ENCODE measurements at regions not wholly inside any gene's neighbourhood (a gene's known extent, or its start where the extent isn't known, plus 50 kb on each side); places are given as distances from the start of the nearest gene placed in this dataset.

DNA sequence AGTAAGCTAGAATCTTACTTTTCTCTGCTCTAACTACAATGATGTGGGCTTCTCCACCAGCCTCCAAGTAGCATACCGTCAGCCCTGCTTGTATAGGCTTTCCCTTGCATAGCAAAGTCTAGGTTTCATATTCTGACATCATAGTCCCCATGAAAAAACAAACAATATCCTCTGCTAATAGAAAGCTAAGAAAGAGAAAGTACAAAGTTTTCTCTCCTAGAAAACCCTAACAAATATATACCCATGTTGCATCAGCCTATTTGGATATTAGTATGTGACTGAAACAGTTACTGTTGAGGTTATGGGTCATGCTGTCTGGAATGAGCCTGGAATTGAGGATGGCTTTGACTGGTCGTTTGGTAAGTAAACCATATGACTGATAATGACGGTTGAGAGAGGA is 1696.0 kb downstream of the MAT2B start:
- no peak for DNase-seq (ENCODE audit: low read depth)

DNA sequence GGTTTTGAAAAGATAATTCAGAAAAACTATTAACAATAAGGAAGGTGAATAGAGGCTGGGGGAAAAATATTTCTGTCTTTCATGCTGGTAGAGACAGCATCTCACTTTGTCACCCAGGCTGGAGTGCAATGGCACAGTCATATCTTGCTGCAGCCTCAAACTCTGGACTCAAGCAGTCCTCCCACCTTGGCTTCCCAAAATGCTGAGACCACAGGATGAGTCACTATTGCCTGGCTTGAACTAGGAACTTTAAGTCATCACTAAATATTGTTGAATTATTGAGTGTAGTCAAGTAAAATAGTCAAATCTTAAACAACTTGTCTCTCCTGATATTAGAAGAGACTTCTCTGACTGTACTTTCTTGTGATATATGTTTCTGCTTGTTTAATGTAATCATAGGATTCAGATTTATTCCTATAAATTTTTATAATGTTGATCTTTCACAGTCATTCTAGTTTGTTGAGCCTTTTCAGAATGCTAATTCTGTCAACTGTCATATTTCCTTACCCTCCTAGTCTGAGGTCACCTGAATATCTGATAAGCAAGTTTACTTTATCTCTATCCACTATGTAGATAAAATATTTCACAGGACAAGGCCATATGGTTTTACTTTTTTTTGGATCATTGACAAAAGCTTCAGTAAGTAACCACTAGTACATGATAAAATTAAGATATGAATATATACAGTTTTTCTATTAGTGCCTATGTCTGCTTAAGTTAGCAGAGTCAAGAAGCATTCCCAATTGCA is 1696.5 kb downstream of the MAT2B start:
- DNase-seq (ENCODE audit: low read depth), result no peak

DNA sequence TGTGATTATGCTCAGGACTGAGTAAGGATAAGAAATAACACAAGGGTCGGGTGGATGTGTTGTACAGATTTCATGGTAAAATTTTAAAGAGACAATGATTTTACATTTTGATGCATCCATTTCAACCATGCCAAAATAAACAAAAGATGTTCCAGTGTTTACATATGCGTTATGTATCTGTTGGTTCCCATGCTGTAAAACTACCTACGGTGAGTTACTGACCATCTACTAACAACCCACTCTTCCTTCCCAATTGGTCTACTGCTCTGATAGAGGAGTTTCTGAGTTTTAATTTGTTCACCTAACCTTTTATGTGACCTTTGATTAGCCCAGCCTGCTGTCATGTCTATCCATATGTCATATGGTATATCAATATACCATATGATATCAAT is 1697.1 kb downstream of the MAT2B start:
- no peak for DNase-seq (ENCODE audit: low read depth)

DNA sequence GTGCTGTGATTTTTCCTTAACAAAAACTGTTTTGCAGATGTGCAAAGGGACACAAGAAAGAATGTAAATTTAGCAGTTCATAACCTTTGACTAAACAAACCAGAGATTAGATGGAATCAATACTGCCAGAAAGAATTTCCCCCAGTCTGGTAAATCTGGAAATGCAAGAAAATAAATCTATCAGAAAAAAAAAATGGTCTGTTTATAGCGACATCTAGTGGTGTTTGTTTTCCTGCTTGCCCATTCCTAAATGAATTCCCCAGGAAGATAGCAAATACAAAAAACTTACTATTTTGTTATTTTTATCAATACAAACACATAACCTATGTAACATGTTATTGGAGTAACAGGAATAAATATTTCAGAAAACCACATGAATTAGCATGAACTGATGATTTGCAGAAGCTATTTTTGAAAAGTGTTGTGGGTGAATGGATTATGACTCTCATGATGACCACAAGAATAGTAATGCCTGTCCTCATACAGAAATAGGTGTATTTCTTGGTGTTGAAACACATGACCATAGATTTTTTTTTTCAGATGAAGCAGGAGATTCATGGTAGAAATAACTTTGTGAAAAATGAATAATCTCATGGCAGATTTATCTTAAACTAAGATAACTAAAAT is 1703.8 kb downstream of the MAT2B start:
- DNase-seq (ENCODE audit: low read depth), result peak; percentile 2

DNA sequence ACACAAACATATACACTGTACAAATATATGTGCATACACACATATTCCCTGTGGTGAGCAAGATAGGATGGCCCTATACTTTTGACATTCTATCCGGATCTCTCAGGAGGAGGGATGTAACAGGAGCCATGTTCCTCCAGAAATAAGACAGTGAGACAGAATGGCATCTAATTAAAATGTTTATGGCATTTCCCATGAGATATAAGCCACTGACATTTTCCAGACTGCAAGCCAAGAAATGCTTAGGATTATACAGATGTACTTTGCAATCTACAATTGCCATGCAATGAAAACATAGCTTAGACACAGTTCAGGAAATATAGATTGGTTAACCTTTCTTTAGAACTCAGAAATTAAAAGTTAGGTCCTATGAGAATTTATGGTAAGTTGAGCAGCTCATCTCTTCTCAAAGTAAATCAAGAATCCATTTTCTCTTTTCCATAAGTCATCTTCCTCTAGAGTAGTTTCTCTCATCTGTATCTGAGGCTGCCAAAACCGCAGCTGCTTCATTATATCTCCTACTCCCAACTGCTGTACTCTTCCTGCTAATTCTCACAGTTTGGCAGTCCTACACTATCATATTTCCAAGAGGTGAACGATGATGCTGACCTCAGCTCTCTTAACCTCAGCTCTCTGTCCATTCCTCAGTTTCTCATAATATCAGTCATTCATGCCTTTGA is 1719.1 kb downstream of the MAT2B start:
- no peak for DNase-seq (ENCODE audit: low read depth)

DNA sequence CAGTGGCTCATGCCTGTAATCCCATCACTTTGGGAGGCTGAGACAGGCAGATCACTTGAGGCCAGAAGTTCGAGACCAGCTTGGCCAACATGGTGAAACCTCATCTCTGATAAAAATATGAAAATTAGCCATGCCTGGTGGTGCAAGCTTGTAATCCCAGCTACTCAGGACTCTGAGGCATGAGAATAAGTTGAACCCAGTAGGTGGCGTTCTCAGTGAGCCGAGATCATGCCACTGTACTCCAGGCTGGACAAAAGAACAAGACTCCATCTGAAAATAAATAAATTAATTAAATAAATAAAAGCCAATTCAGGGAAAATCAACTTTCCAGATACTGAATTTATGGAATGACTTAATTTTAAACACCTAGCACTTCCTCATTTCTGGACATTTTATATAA is 1722.1 kb downstream of the MAT2B start:
- no peak for DNase-seq (ENCODE audit: low read depth)

DNA sequence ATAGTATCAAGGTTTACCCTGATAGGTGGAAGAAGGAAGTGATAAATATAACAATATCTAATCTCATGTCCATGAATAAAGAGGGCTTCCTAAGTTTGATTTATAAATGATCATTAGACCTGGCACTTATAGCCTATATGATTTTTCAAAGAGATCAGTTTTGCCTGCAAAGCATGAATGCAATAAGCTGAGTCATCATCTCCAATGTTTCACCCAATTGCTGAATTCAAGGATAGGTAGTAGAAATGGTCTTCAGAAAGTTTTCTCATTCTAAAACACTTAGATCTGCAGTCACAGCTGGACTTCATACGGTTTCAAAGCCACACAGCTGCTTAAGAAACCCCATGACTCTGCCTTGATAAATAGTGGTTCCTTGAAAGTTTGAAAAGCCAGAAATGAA is 1722.8 kb downstream of the MAT2B start:
- DNase-seq (ENCODE audit: low read depth), result no peak

DNA sequence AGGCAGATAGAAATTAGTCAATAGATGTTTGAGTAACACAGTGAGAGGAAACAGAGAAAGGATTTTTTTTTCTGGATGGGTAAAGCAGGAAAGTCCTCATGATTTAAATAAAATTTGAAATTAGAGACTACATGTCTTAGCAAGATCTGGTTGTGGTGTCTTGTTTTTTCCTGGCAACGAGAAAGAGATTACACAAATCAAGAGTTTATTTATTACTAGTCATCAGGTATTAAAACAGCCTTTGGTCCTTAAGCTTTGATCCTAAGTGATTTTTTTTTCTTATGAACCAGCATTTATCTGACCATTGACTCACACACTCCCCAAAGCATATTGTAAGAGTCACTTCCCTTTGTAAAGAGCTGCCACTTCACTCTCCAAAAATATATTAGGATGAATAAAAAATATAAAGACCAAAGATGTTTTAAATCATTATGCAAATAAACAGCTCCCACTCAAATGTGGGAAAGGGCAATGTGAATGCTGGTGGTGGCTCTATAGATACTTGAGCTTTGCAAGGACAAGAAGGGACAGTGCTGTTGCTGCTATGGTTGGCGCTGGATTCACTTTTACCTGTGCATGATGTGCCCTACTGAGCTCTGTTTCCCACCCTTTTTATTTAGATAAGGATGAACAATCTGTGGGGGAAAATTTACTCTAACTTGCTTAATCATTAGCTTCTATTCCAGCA is 1726.5 kb downstream of the MAT2B start:
- DNase-seq (ENCODE audit: low read depth), result no peak

DNA sequence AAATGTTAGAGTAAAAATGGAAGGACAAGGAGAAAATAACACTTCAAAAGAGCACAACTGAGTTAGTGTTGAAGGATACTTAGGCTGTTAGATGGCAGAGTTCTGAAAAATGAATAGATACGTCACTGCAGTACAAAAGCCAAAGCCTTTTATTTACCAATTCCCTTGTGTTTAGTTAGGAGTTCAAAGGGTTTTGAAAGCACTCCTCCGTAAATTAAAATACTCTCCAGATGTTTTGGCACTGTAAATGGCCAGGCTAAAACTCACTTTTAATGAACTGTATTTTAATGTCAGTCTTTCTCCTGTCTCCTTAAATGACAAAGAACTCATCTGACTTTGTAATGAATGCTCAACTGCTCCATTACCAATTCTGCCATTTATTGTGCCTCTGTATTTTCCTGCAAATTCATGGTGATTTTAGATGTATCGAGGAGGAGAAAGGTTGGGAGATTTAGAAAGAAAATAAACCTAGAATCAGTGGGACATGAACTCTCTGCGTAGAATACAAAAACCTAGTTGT is 1727.2 kb downstream of the MAT2B start:
- no peak for DNase-seq (ENCODE audit: low read depth)

DNA sequence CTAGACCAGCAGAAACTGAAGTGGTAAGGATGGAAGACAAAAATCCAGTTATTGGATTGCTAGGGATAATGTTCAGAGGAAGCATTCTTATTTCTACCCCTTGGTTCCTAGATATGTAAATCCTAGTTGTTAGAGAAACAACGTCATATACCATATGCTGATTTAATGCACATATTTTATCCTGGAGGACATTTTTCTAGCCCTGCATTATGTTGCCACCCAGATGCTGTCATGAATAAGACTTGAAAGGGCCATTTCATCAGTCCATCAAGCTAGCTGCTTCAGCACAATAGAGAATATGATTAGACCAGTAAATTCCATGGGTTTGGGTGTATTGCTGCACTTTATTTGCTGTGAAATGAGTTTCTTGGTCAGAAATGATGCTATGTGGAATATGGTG is 1736.4 kb downstream of the MAT2B start:
- no peak for DNase-seq (ENCODE audit: low read depth)

DNA sequence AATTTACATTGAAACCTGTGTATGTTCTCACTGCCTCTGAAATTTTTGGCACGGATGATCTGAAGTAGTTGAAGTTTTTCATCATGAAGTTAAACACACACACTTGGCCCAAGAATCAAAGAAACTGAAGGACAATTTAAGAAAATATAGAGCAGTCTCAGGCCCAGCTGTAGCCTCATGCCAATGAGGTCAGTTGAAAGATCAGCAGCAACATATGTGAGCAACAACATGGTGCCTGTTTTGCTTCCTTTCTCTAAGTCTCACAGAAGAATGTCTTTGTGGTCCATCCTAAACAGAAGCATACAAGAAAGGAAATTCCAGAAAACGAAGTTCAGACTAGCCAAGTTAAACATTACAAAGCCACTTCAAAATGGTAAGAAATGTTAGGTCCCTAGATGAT is 1737.2 kb downstream of the MAT2B start:
- no peak for DNase-seq (ENCODE audit: low read depth)

DNA sequence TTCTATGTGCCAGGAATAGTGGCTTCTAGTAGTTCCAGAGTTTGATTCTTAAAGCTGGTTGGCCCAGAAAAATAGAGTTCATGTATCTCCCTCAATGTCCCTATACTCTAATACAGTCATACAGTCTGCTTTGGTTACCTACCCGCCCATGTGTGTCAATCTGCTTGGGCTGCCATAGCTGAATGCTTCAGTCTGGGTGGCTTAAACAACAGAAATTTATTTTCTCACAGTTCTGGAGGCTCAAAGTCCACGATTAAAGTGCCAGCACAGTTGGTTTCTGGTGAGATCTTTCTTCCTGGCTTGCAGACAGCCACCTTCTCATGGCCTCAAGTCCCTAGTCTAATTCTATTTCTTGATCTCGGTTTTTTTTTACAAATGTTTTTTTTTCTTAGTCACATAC is 1739.0 kb downstream of the MAT2B start:
- no peak for DNase-seq (ENCODE audit: low read depth)

DNA sequence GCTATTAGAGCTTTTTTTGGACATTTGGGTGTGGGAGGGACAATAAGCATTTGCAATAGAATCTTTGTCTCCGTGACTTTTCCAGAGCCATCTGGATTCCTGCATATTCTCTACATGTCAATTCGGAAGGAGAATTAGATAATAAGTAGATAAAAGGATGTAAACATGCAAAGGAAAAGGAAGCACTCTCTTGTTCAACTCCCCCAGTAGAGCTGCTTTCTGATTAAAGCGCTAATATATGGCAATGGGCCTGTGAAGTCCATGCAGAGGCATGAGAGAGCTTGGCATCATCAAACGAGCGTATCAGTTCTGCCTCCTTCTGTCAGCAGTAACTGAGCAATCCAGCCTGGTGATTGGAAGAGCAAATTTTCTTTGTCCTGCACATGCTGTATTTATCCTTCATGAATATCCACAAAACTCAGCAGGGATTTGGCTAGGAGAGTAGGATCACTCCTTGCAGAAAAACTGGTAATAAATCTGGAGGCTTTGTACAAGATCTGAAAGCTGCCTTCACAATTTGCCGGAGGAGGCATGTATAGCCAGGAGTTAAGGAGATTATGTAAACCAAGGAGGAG is 1752.9 kb downstream of the MAT2B start:
- DNase-seq (ENCODE audit: low read depth), result no peak

DNA sequence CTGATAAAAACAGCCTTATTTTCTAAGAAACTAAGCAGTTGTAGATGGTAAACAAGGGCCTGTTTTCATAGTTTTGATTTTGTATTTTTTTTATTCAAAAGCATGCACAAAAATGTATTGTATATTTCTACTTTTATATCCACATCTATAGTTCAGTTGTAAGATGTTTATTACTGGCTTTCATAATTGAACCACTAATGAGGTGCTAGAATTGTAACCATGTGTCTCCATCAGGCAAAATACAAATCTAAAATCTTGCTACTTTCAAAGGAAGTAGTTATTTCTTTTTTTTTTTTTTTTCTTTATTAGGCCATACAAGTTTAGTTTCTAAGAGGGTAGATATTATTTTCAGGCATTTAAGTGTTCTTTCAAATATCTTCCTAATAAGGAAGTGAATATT is 1755.0 kb downstream of the MAT2B start:
- DNase-seq (ENCODE audit: low read depth), result no peak

DNA sequence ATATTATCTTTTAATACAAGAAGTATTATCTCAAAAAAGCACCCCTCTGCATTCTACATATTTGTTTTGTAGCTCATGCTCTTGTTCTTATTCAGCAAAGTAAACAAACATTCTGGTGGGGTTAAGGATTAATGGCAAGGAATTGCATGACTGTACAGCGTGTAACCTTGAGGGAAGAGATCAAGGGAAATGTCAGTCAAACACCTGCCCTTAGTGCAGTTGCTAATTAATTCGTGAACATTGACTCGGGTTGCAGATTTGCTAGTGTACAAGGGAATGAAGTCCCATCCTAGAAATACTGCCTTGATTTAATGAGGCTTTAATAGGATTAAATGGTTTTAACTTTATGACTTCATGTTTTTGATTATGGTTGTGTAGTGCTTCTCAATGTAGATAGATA is 1758.1 kb downstream of the MAT2B start:
- DNase-seq (ENCODE audit: low read depth), result no peak

DNA sequence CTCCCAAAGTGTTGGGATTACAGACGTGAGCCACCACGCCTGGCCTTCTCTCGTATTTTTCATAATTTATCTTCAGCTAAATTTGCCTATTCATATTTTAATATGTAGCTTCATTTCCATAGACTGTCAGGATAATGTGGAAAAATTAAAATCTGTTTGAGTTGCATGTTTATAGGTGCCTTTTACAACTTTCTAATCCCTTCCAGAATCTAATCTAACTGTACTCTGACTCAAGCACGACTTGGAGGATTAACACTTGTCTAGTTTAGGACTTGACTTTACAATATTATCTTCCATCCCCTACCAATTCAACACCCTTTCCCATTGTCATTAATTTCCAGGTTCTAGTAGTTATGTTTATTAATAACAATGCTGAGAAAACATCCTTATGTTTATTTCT is 1761.5 kb downstream of the MAT2B start:
- no peak for DNase-seq (ENCODE audit: low read depth)

DNA sequence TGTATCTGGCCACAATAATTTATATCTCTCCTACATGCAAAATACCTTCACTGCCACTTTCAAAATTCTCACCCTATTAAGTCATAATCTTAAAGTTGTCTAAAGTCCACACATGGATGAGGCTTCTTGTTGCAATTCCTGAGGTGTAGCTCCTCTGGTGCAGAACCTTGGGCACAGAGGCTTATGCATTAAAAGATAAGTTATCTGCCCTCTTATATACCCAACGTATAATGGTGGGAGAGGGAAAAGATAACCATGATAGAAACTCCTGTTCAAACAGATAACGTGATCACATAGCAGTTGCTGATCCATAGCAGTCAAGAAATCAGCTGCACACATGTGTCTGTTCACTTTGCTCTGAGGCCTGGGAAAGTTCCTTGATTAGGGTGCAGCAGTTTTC is 1767.0 kb downstream of the MAT2B start:
- no peak for DNase-seq (ENCODE audit: low read depth)

DNA sequence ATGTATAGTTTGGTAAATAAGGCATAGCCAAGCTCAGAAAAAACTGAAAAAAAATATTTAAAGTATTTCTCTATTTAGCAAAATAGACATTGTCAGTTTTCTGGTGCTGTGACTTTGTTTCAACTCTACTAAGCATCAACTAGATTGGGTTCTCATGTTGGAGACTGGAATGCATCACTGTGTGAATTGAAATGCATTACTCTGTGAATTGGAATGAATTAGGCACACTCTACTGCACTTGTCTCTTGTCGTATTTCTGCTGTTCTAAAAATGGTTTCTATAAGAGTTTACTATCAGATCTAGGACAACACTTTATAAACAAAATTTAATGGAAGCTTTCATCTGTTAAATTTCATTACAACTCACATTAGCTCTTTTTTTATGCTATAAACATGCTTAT is 1772.2 kb downstream of the MAT2B start:
- DNase-seq (ENCODE audit: low read depth), result no peak

DNA sequence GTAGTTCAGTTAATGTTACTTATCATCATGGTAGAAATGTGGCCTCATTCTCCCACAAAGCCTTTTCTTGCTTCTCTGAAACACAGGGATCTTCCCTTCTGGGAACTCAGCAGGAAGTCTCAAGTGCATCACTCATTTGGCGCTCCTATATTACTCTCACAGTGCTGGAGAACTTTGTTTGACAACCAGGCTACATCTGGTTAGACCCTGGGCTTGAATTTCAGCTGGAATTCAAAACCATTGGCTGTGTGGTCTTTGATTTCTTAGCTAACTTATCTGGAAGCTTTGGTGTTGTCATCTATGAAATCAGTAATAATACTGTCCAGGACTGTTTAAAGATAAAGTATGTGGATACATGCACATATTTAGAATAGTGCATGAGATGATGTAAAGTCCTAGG is 1777.1 kb downstream of the MAT2B start:
- no peak for DNase-seq (ENCODE audit: low read depth)

DNA sequence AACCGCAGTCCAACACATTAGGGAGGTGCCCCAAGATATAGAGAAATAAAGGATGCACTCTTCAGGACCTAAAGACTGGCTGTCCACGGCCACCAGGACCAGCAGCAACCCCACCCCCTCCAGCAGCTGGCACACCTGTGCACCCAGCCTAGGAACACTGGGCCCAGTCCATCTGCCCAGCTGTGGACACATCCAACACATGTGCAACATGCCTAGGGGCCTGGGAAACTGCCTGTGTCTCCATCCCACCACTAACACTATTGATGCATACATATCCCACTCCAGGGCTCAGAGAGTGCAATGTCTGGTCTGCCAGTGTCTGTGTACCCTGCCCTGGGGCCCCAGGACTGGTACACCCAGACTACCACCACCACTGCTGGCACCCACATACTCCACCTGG is 1781.3 kb downstream of the MAT2B start:
- no peak for DNase-seq (ENCODE audit: low read depth)

DNA sequence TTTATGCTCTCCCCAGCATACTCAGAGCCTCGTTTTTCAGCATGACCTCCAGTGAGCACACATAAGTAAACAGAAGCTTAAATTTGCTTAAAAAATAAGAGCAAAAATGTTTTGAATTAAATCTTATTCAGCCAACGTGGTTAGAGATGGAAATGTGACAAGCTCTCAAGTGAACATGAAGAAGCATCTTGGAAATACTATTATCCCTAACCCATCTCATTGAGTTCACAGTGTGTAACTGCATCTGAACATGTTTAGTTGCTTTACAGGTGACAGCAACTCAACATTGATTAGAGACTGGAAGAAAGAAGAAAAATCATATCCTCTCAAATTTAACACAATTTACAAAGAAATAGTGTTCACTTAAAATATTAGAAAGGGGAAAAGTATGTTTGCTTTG is 1785.1 kb downstream of the MAT2B start:
- no peak for DNase-seq (ENCODE audit: low read depth)

DNA sequence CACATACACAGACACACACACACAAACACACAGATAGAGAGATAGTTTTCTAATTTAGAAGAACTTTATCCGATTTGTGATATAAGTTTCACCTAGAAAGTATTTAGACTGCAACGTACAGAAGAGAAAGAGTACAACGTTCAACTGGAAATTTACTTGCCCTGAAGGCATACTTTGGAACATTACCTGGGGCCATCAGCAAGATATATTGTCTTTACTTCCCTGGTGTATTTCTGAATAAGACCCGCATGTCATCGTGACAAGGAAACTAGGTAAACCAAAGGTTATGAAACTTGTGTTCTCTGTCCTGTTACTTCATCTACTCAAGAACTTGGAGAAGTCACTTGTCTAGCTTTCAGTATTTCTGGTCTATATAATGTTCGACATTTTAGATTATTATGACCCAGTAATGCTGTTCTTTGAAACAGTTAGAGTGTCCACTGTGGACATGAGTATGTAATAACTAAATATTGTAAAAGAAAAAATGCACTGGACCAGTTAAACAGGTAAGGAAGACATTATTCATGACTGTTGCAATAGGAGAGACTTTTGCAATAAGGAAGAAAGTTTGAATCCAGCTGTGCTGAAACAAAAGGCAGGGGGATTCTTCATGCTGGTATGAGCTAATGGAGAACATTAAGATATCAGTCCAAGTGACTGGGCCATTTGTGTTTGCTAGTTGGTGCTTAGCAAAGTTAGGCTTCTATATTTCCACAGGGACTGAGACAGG is 1791.1 kb downstream of the MAT2B start:
- no peak for DNase-seq (ENCODE audit: low read depth)

All from fibroblast of gingiva (primary cell).